Loucy (cell line): ENCODE measurements at regions not wholly inside any gene's neighbourhood (a gene's known extent, or its start where the extent isn't known, plus 50 kb on each side); places are given as distances from the start of the nearest gene placed in this dataset.

ENCODE experiments used
- CTCF ChIP-seq: fragments of 200-600 bp; sonication (generic); conservative IDR thresholded peaks from 2 replicates; pipeline ENCODE4 v1.5.1; 2014; ENCODE audit warnings: mild to moderate bottlenecking, antibody characterized with exemption, low read length
- EZH2phosphoT487 ChIP-seq: fragments of 200-600 bp; IDR thresholded peaks from 2 replicates; pipeline ENCODE4 v1.6.1; 2018; ENCODE audit warnings: antibody characterized with exemption, mild to moderate bottlenecking, moderate library complexity, borderline replicate concordance

- no peak for TF ChIP-seq CTCF
- TF ChIP-seq EZH2phosphoT487 = no peak
These were observed 518.6 kb upstream of the FSIP2 start for GRCh38 chr2:185219981-185220380.
